ENCODE measurements at regions not wholly inside any gene's neighbourhood (a gene's known extent, or its start where the extent isn't known, plus 50 kb on each side); places are given as distances from the start of the nearest gene placed in this dataset.

DNA sequence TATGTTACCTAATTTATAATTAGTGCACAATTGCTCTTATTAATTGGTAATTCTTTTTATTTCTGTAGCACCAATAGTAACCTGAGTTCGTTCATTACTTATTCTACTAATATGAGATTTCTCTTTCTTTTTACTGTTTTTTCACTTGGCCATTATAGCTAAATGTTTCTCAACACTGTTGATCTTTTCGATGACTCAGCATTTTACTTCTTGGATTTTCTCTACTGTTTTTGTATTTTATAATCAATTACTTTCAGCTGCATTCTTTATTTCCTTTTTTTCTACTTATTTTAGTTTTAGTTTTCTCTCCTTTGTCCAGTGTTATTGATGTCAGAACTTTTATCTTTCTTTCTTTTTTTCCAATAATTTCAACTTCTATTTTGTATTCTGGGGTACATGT lies 589.4 kb upstream of the SOX11 start:
- no peak overlapping the region for H3K9ac ChIP-seq
- H3K79me2 ChIP-seq (ENCODE audit: low read depth) = no peaks in the 10 kb centered on the region
- no peaks in the 10 kb centered on the region for H4K20me1 ChIP-seq (ENCODE audit: low read depth)
- Mint-ChIP-seq H3K9me3 (no peaks in the 10 kb centered on the region), H3K4me3 (no peak overlapping the region), H3K4me1 (no peaks in the 10 kb centered on the region), H3K27me3 (ENCODE audit: insufficient read depth, low read depth) (no peaks in the 10 kb centered on the region), H3K36me3 (no peaks in the 10 kb centered on the region), H3K27ac (no peak overlapping the region)
- TF ChIP-seq, protein P1, sequence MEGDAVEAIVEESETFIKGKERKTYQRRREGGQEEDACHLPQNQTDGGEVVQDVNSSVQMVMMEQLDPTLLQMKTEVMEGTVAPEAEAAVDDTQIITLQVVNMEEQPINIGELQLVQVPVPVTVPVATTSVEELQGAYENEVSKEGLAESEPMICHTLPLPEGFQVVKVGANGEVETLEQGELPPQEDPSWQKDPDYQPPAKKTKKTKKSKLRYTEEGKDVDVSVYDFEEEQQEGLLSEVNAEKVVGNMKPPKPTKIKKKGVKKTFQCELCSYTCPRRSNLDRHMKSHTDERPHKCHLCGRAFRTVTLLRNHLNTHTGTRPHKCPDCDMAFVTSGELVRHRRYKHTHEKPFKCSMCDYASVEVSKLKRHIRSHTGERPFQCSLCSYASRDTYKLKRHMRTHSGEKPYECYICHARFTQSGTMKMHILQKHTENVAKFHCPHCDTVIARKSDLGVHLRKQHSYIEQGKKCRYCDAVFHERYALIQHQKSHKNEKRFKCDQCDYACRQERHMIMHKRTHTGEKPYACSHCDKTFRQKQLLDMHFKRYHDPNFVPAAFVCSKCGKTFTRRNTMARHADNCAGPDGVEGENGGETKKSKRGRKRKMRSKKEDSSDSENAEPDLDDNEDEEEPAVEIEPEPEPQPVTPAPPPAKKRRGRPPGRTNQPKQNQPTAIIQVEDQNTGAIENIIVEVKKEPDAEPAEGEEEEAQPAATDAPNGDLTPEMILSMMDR (IDR thresholded peaks at IDR 0.05) = no peak
- TF ChIP-seq EZH2phosphoT487 (IDR thresholded peaks at IDR 0.05) (no peak), EZH2 (IDR thresholded peaks at IDR 0.05) (no peak)
- no peaks in the 10 kb centered on the region for H3F3A ChIP-seq (ENCODE audit: low read depth)
- no peaks in the 10 kb centered on the region for H3K36me3 ChIP-seq
- H3K9me3 ChIP-seq (ENCODE audit: low read depth) = no peaks in the 10 kb centered on the region
- H3K4me2 ChIP-seq = no peak overlapping the region
- H3K4me1 ChIP-seq = no peaks in the 10 kb centered on the region
- no peak overlapping the region for H3K4me3 ChIP-seq
- H3K27me3 ChIP-seq = no peaks in the 10 kb centered on the region
- H3K27ac ChIP-seq = no peak overlapping the region
- DNase-seq (ENCODE audit: low spot score) = no peak
- H2AFZ ChIP-seq (replicated peaks) = no peak overlapping the region

DNA sequence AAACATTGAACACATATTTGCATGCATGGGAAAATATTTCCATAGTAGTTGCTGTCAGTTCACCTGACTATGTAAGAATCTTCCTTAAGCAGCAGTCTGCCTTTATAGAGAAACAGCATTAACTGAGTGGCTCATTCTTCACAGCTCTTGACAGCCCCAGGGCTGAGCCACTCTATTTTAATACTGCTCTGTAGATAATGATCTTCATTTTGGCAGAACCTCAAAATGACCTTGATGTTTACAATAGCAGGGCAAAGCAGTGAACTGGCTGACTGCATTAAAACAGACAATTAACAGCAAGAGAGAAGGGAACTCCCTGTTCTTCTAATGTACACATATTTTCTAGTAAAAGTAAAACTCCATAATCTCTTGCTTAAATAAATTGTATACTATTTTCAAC lies 580.6 kb upstream of the SOX11 start:
- Histone ChIP-seq H3K36me3 (no peaks in the 10 kb centered on the region), H3K9me3 (ENCODE audit: low read depth) (peaks cover 13% of the 10 kb centered on the region), H3F3A (ENCODE audit: low read depth) (no peaks in the 10 kb centered on the region), H3K4me2 (no peak overlapping the region), H3K27me3 (no peaks in the 10 kb centered on the region), H3K27ac (no peak overlapping the region), H3K4me1 (no peaks in the 10 kb centered on the region), H3K79me2 (ENCODE audit: low read depth) (no peaks in the 10 kb centered on the region), H3K9ac (no peak overlapping the region), H2AFZ (replicated peaks) (no peak overlapping the region), H3K4me3 (no peak overlapping the region), H4K20me1 (ENCODE audit: low read depth) (no peaks in the 10 kb centered on the region)
- no peak for DNase-seq (ENCODE audit: low spot score)
- H3K4me1 Mint-ChIP-seq = no peaks in the 10 kb centered on the region
- no peak overlapping the region for H3K27ac Mint-ChIP-seq
- H3K27me3 Mint-ChIP-seq (ENCODE audit: insufficient read depth, low read depth) = peaks cover 5% of the 10 kb centered on the region
- TF ChIP-seq, protein P1 (IDR thresholded peaks at IDR 0.05) = no peak
- TF ChIP-seq EZH2phosphoT487 (IDR thresholded peaks at IDR 0.05) (no peak), EZH2 (IDR thresholded peaks at IDR 0.05) (no peak)
- H3K36me3 Mint-ChIP-seq = no peaks in the 10 kb centered on the region
- H3K9me3 Mint-ChIP-seq = peaks cover 19% of the 10 kb centered on the region
- no peak overlapping the region for H3K4me3 Mint-ChIP-seq

DNA sequence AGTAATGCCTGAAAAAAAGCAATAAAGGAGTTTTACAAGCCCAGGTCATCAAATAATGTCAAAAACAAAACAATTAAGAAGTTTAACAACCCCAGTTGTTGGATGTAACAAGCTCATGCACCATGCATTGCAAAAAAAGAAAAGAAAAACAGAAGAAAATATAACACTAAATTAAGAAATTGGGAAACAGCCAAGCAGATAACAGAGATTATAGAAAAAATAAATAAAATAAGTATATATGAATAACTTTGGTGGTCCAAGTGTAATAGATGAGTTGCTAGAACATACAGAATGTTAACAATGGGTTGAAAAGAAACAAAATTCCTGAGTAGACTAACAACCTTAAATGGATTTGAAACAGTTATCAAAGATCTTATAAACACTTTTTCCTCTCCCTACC lies 573.1 kb upstream of the SOX11 start:
- Histone ChIP-seq H3K4me1 (no peaks in the 10 kb centered on the region), H3K4me3 (no peak overlapping the region), H4K20me1 (ENCODE audit: low read depth) (no peaks in the 10 kb centered on the region), H3K36me3 (no peaks in the 10 kb centered on the region), H3F3A (ENCODE audit: low read depth) (no peaks in the 10 kb centered on the region), H3K27me3 (no peaks in the 10 kb centered on the region), H3K79me2 (ENCODE audit: low read depth) (no peaks in the 10 kb centered on the region), H3K27ac (no peak overlapping the region), H2AFZ (replicated peaks) (no peak overlapping the region), H3K9ac (no peak overlapping the region), H3K9me3 (ENCODE audit: low read depth) (no peaks in the 10 kb centered on the region), H3K4me2 (no peak overlapping the region)
- no peaks in the 10 kb centered on the region for H3K36me3 Mint-ChIP-seq
- TF ChIP-seq, protein P1 (IDR thresholded peaks at IDR 0.05) = no peak
- TF ChIP-seq EZH2phosphoT487 (IDR thresholded peaks at IDR 0.05) = no peak
- no peak for TF ChIP-seq EZH2 (IDR thresholded peaks at IDR 0.05)
- no peak for DNase-seq (ENCODE audit: low spot score)
- H3K4me1 Mint-ChIP-seq = no peaks in the 10 kb centered on the region
- peaks cover 2% of the 10 kb centered on the region for H3K9me3 Mint-ChIP-seq
- H3K27ac Mint-ChIP-seq = no peak overlapping the region
- H3K27me3 Mint-ChIP-seq (ENCODE audit: insufficient read depth, low read depth) = peaks cover 2% of the 10 kb centered on the region
- H3K4me3 Mint-ChIP-seq = no peak overlapping the region

Data from neural progenitor cell (in vitro differentiated cells).